Neural cell (in vitro differentiated cells): ENCODE measurements at regions not wholly inside any gene's neighbourhood (a gene's known extent, or its start where the extent isn't known, plus 50 kb on each side); places are given as distances from the start of the nearest gene placed in this dataset.

Experiments
- H2AFZ ChIP-seq: fragments of 200-600, 300-800 bp; sonication (generic), shearing (Covaris generic); 2 replicates; pipeline ENCODE4 v1.6.0; 2014; ENCODE audit warnings: low read depth, mild to moderate bottlenecking, antibody characterized with exemption, low read length, moderate library complexity
- H3F3A ChIP-seq: fragments of 200-600 bp; shearing (Covaris generic); 2 replicates; pipeline ENCODE4 v1.6.1; 2016; ENCODE audit warnings: mild to moderate bottlenecking, moderate library complexity, mixed read lengths, antibody characterized with exemption, low read length; ENCODE audit not compliant: insufficient read depth, poor library complexity, severe bottlenecking
- H3K27ac ChIP-seq: fragments of 200-600, 300-800 bp; sonication (generic), shearing (Covaris generic); 2 replicates; pipeline ENCODE4 v1.5.1; 2014; ENCODE audit warnings: mild to moderate bottlenecking, low read length, moderate library complexity
- H3K27me3 ChIP-seq: fragments of 300-800, 200-600 bp; sonication (generic), shearing (Covaris generic); 2 replicates; pipeline ENCODE4 v1.6.0; 2014; ENCODE audit warnings: mild to moderate bottlenecking, low read depth, low read length, moderate library complexity; ENCODE audit not compliant: insufficient read depth
- H3K36me3 ChIP-seq: fragments of 300-800, 200-600 bp; sonication (generic), shearing (Covaris generic); 2 replicates; pipeline ENCODE4 v1.5.1; 2014; ENCODE audit warnings: mild to moderate bottlenecking, antibody characterized with exemption, low read length, moderate library complexity; ENCODE audit not compliant: insufficient read depth
- H3K4me2 ChIP-seq: fragments of 300-800, 200-600 bp; sonication (generic), shearing (Covaris generic); 2 replicates; pipeline ENCODE4 v1.6.0; 2014; ENCODE audit warnings: mild to moderate bottlenecking, low read length
- H3K4me3 ChIP-seq: fragments of 300-800, 200-600 bp; sonication (generic), shearing (Covaris generic); 2 replicates; pipeline ENCODE4 v1.5.1; 2014; ENCODE audit warnings: mild to moderate bottlenecking, low read length, moderate library complexity
- H3K79me2 ChIP-seq: fragments of 200-600 bp; shearing (Covaris generic); replicated peaks from 2 replicates; pipeline ENCODE4 v1.6.0; 2014; ENCODE audit warnings: mild to moderate bottlenecking, low read length, moderate library complexity; ENCODE audit not compliant: insufficient read depth
- H3K9ac ChIP-seq: fragments of 300-800, 200-600 bp; sonication (generic), shearing (Covaris generic); 2 replicates; pipeline ENCODE4 v1.6.1; 2016; ENCODE audit warnings: mild to moderate bottlenecking, low read length, mixed read lengths
- H3K9me2 ChIP-seq: fragments of 200-600 bp; shearing (Covaris generic); 2 replicates; pipeline ENCODE4 v1.6.1; 2016; ENCODE audit warnings: mild to moderate bottlenecking, low read length, mixed read lengths; ENCODE audit not compliant: insufficient read depth
- H3K9me3 ChIP-seq: fragments of 200-600, 300-800 bp; sonication (generic), shearing (Covaris generic); 2 replicates; pipeline ENCODE4 v1.6.1; 2016; ENCODE audit warnings: mild to moderate bottlenecking, mixed run types, low read length, moderate library complexity, mixed read lengths
- H4K20me1 ChIP-seq: fragments of 200-600 bp; shearing (Covaris generic); 2 replicates; pipeline ENCODE4 v1.6.1; 2016; ENCODE audit warnings: mild to moderate bottlenecking, mixed run types; ENCODE audit not compliant: insufficient read depth
- EP300 ChIP-seq: fragments of 450-650 bp; conservative IDR thresholded peaks from 2 replicates; pipeline ENCODE4 v1.6.1; 2014; ENCODE audit warnings: antibody characterized with exemption, mild to moderate bottlenecking, moderate library complexity; ENCODE audit not compliant: poor library complexity, severe bottlenecking
- EZH2 ChIP-seq: fragments of 200-600, 300-800 bp; shearing (Covaris generic), sonication (generic); IDR thresholded peaks from 2 replicates; pipeline ENCODE4 v1.6.1; 2014; ENCODE audit warnings: antibody characterized with exemption, low read length, borderline replicate concordance, mild to moderate bottlenecking; ENCODE audit not compliant: insufficient read depth, poor library complexity, severe bottlenecking
- MXI1 ChIP-seq: fragments of 450-650 bp; conservative IDR thresholded peaks from 2 replicates; pipeline ENCODE4 v1.6.1; 2014; ENCODE audit warnings: antibody characterized with exemption, mild to moderate bottlenecking; ENCODE audit not compliant: poor library complexity, severe bottlenecking
- POLR2AphosphoS5 ChIP-seq: IDR thresholded peaks from 2 replicates; pipeline ENCODE4 v1.6.1; 2012
- RAD21 ChIP-seq: fragments of 450-650 bp; conservative IDR thresholded peaks from 2 replicates; pipeline ENCODE4 v1.6.1; 2014; ENCODE audit warnings: antibody characterized with exemption, mild to moderate bottlenecking, moderate library complexity
- SMC3 ChIP-seq: fragments of 450-650 bp; conservative IDR thresholded peaks from 2 replicates; pipeline ENCODE4 v1.6.1; 2014; ENCODE audit warnings: antibody characterized with exemption, mild to moderate bottlenecking, moderate library complexity; ENCODE audit not compliant: poor library complexity
- TAF1 ChIP-seq: IDR thresholded peaks from 2 replicates; pipeline ENCODE4 v1.6.1; 2012; ENCODE audit warnings: low read depth
- TF ChIP-seq, protein P1 (sequence below): IDR thresholded peaks from 2 replicates; pipeline ENCODE4 v1.6.1; 2012; ENCODE audit warnings: borderline replicate concordance
- TF ChIP-seq, protein P2 (sequence below): fragments of 450-650 bp; IDR thresholded peaks from 2 replicates; pipeline ENCODE4 v1.5.1; 2014; ENCODE audit warnings: antibody characterized with exemption, mild to moderate bottlenecking, moderate library complexity; ENCODE audit not compliant: poor library complexity, severe bottlenecking

GRCh38 chr10:130809181-130809580 lies 502.3 kb downstream of the TCERG1L start:
- no peak overlapping the region for H3K9ac ChIP-seq
- no peak overlapping the region for H3K27ac ChIP-seq
- no peak overlapping the region for H2AFZ ChIP-seq
- no peaks in the 10 kb centered on the region for H3K36me3 ChIP-seq
- TF ChIP-seq, protein P1, sequence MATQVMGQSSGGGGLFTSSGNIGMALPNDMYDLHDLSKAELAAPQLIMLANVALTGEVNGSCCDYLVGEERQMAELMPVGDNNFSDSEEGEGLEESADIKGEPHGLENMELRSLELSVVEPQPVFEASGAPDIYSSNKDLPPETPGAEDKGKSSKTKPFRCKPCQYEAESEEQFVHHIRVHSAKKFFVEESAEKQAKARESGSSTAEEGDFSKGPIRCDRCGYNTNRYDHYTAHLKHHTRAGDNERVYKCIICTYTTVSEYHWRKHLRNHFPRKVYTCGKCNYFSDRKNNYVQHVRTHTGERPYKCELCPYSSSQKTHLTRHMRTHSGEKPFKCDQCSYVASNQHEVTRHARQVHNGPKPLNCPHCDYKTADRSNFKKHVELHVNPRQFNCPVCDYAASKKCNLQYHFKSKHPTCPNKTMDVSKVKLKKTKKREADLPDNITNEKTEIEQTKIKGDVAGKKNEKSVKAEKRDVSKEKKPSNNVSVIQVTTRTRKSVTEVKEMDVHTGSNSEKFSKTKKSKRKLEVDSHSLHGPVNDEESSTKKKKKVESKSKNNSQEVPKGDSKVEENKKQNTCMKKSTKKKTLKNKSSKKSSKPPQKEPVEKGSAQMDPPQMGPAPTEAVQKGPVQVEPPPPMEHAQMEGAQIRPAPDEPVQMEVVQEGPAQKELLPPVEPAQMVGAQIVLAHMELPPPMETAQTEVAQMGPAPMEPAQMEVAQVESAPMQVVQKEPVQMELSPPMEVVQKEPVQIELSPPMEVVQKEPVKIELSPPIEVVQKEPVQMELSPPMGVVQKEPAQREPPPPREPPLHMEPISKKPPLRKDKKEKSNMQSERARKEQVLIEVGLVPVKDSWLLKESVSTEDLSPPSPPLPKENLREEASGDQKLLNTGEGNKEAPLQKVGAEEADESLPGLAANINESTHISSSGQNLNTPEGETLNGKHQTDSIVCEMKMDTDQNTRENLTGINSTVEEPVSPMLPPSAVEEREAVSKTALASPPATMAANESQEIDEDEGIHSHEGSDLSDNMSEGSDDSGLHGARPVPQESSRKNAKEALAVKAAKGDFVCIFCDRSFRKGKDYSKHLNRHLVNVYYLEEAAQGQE, result no peak
- TF ChIP-seq RAD21 (no peak), SMC3 (no peak), MXI1 (no peak)
- TF ChIP-seq, protein P2, sequence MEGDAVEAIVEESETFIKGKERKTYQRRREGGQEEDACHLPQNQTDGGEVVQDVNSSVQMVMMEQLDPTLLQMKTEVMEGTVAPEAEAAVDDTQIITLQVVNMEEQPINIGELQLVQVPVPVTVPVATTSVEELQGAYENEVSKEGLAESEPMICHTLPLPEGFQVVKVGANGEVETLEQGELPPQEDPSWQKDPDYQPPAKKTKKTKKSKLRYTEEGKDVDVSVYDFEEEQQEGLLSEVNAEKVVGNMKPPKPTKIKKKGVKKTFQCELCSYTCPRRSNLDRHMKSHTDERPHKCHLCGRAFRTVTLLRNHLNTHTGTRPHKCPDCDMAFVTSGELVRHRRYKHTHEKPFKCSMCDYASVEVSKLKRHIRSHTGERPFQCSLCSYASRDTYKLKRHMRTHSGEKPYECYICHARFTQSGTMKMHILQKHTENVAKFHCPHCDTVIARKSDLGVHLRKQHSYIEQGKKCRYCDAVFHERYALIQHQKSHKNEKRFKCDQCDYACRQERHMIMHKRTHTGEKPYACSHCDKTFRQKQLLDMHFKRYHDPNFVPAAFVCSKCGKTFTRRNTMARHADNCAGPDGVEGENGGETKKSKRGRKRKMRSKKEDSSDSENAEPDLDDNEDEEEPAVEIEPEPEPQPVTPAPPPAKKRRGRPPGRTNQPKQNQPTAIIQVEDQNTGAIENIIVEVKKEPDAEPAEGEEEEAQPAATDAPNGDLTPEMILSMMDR, result no peak
- H3K9me2 ChIP-seq, result no peaks in the 10 kb centered on the region
- no peak overlapping the region for H3K4me3 ChIP-seq
- H3F3A ChIP-seq, result no peaks in the 10 kb centered on the region
- H3K4me2 ChIP-seq, result no peak overlapping the region
- H4K20me1 ChIP-seq, result no peaks in the 10 kb centered on the region
- no peaks in the 10 kb centered on the region for H3K9me3 ChIP-seq
- H3K27me3 ChIP-seq, result no peaks in the 10 kb centered on the region
- H3K79me2 ChIP-seq, result no peaks in the 10 kb centered on the region

DNA sequence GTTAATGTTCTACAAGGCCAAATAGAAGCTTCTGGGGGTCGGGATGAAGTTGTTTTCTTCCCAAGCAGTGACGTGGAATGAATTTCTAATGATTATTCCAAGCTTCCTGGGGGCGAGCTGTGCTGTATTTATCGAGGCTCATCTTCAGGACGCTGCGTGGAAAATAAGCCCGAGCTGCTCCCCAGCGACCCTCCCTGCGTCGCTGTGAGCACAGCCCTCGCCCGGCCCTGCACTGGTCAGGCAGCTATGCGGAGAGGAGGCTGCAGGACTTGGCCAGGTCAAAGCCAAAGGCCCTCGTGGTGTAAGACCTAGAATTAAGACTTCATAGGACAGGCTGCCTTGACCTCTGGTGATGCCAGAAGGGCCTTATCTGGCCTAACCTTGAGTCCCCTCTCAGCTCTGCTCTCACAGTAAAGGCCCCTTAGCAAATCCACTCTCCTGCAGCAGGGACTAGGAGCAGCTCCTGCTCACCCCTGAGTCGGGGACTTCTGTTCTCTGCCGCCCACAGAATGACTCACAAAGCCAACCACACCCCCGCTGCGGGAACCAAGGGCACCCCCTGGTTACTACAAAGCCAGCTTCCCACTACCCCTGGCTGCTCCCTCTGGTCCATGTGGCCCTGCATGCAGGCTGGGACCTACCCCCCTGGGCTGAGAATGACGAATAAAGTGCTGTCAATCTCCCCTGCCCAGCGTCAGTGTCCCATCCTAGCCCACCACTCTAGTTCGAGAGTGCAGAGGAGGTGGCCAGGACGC lies 501.6 kb downstream of the TCERG1L start:
- Histone ChIP-seq H3F3A (no peaks in the 10 kb centered on the region), H3K4me2 (no peak overlapping the region), H3K36me3 (no peaks in the 10 kb centered on the region), H3K9ac (no peak overlapping the region), H4K20me1 (no peaks in the 10 kb centered on the region), H3K4me3 (no peak overlapping the region), H3K9me3 (no peaks in the 10 kb centered on the region), H3K27ac (no peak overlapping the region), H2AFZ (no peak overlapping the region), H3K9me2 (no peaks in the 10 kb centered on the region), H3K79me2 (no peaks in the 10 kb centered on the region), H3K27me3 (no peaks in the 10 kb centered on the region)
- TF ChIP-seq EZH2, result no peak
- no peak for TF ChIP-seq EP300
- TF ChIP-seq POLR2AphosphoS5, result no peak
- TF ChIP-seq MXI1, result no peak
- TF ChIP-seq SMC3, result no peak
- TF ChIP-seq, protein P2, result no peak
- TF ChIP-seq, protein P1, result no peak
- no peak for TF ChIP-seq RAD21
- no peak for TF ChIP-seq TAF1
